Small intestine (tissue), 7 donors: ENCODE measurements at regions not wholly inside any gene's neighbourhood (a gene's known extent, or its start where the extent isn't known, plus 50 kb on each side); places are given as distances from the start of the nearest gene placed in this dataset.

Experiments
- DNase-seq, 2 donors: peaks; one replicate each; pipeline versions ENCODE4 v3.0.0 to v3.0.0-alpha.2; 2013
- FAIRE-seq: peaks from 2 replicates; lab custom pipeline; 2012; peaks lifted over from hg19 to GRCh38; lab: Jason Lieb, UNC
- H3K27ac ChIP-seq, 3 donors: one replicate each; pipeline ENCODE4 v1.5.1; 2013; ENCODE audit warnings: low read length in 2 of 3, mild to moderate bottlenecking in 2 of 3, control low read depth in 1 of 3, inconsistent platforms in 1 of 3, low read depth in 1 of 3, moderate library complexity in 1 of 3
- H3K27me3 ChIP-seq, 3 donors: one replicate each; pipeline ENCODE4 v1.6.1; 2013; ENCODE audit warnings: low read length in 3 of 3, inconsistent platforms in 1 of 3; ENCODE audit not compliant: control insufficient read depth in 3 of 3, insufficient read depth in 3 of 3
- H3K36me3 ChIP-seq, 3 donors: one replicate each; pipeline ENCODE4 v1.6.1; 2013; ENCODE audit warnings: low read length in 3 of 3, inconsistent platforms in 1 of 3, low read depth in 1 of 3, mild to moderate bottlenecking in 1 of 3, moderate library complexity in 1 of 3; ENCODE audit not compliant: control insufficient read depth in 3 of 3, insufficient read depth in 2 of 3
- H3K4me1 ChIP-seq, 3 donors: one replicate each; pipeline ENCODE4 v1.6.1; 2013; ENCODE audit warnings: low read length in 2 of 3, inconsistent platforms in 1 of 3, low read depth in 1 of 3, mild to moderate bottlenecking in 1 of 3, moderate library complexity in 1 of 3; ENCODE audit not compliant: control insufficient read depth in 3 of 3, insufficient read depth in 2 of 3
- H3K4me3 ChIP-seq, 3 donors: one replicate each; pipeline ENCODE4 v1.5.1; 2013; ENCODE audit warnings: low read length in 3 of 3, control low read depth in 1 of 3, inconsistent platforms in 1 of 3, low read depth in 1 of 3, mild to moderate bottlenecking in 1 of 3, moderate library complexity in 1 of 3
- H3K9me3 ChIP-seq, 2 donors: one replicate each; pipeline ENCODE4 v1.6.1; 2013; ENCODE audit warnings: low read depth in 1 of 2, low read length in 1 of 2; ENCODE audit not compliant: control insufficient read depth in 2 of 2, insufficient read depth in 1 of 2
- whole genome bisulfite sequencing, 3 donors: extraction: QIAGEN DNeasy Blood & Tissue Kit; methylation state at CpG; one replicate each; pipeline ENCODE4 v1.1.7; 2013; 5-methylcytosine and 5-hydroxymethylcytosine counted together
- donor health status: healthy with polysubstance abuse.
- donor health status: control.
- donor health status: control.
- donor health status: Bipolar disorder and iron deficiency.
- donor health status: healthy.

GRCh38 chr12:67911789-67912188, 77.5 kb upstream of the IFNG-AS1 start:
- WGBS, 3 donors: 68 to 78% (median 72%) methylated on average over 3 of the region's 3 CpGs
- no peaks in the 10 kb centered on the region for H3K9me3 ChIP-seq
- H3K27me3 ChIP-seq: no peaks in the 10 kb centered on the region
- no peak overlapping the region for H3K4me3 ChIP-seq
- FAIRE-seq (no peak), DNase-seq (no peak)
- no peaks in the 10 kb centered on the region for H3K36me3 ChIP-seq
- H3K4me1 ChIP-seq: no peaks in the 10 kb centered on the region
- H3K27ac ChIP-seq: no peak overlapping the region

GRCh38 chr12:67915335-67915851, 73.9 kb upstream of the IFNG-AS1 start:
- FAIRE-seq: no peak
- Histone ChIP-seq H3K4me3 (no peak overlapping the region), H3K27me3 (no peaks in the 10 kb centered on the region), H3K4me1 (peaks cover 0 to 7% (median 0%) of the 10 kb centered on the region in 3 donors), H3K9me3 (no peaks in the 10 kb centered on the region), H3K27ac (no peak overlapping the region), H3K36me3 (no peaks in the 10 kb centered on the region)
- DNase-seq: peak in 1 of 2 donors; percentile 37
- WGBS, 3 donors: 49 to 75% (median 63%) methylated on average over 6 of the region's 6 CpGs

GRCh38 chr12:67916266-67916970, 72.8 kb upstream of the IFNG-AS1 start:
- WGBS, 3 donors: 85 to 92% (median 87%) methylated on average over 5 of the region's 5 CpGs
- Histone ChIP-seq H3K4me3 (no peak overlapping the region), H3K27me3 (no peaks in the 10 kb centered on the region), H3K36me3 (no peaks in the 10 kb centered on the region), H3K27ac (no peak overlapping the region), H3K4me1 (peaks cover 0 to 15% (median 2%) of the 10 kb centered on the region in 3 donors), H3K9me3 (no peaks in the 10 kb centered on the region)
- FAIRE-seq (no peak), DNase-seq (no peak)

GRCh38 chr12:67917811-67918210, 71.4 kb upstream of the IFNG-AS1 start:
- H3K9me3 ChIP-seq: no peaks in the 10 kb centered on the region
- H3K27me3 ChIP-seq: no peaks in the 10 kb centered on the region
- H3K4me3 ChIP-seq: no peak overlapping the region
- peaks cover 0 to 21% (median 2%) of the 10 kb centered on the region in 3 donors for H3K4me1 ChIP-seq
- DNase-seq (no peak), FAIRE-seq (no peak)
- WGBS, 3 donors: 67 to 79% (median 70%) methylated on average over 4 of the region's 4 CpGs
- no peak overlapping the region for H3K27ac ChIP-seq
- H3K36me3 ChIP-seq: no peaks in the 10 kb centered on the region

GRCh38 chr12:67918441-67918840, 70.8 kb upstream of the IFNG-AS1 start:
- no peak for FAIRE-seq
- no peaks in the 10 kb centered on the region for H3K36me3 ChIP-seq
- no peak overlapping the region for H3K27ac ChIP-seq
- DNase-seq: no peak
- H3K27me3 ChIP-seq: no peaks in the 10 kb centered on the region
- 90 to 95% (median 93%) methylated on average over 4 of the region's 4 CpGs for WGBS, 3 donors
- no peaks in the 10 kb centered on the region for H3K9me3 ChIP-seq
- H3K4me1 ChIP-seq: peaks cover 0 to 21% (median 2%) of the 10 kb centered on the region in 3 donors
- no peak overlapping the region for H3K4me3 ChIP-seq

GRCh38 chr12:67919406-67919805, 69.8 kb upstream of the IFNG-AS1 start:
- Histone ChIP-seq H3K4me1 (peaks cover 0 to 21% (median 2%) of the 10 kb centered on the region in 3 donors), H3K27ac (no peak overlapping the region), H3K36me3 (no peaks in the 10 kb centered on the region), H3K27me3 (no peaks in the 10 kb centered on the region), H3K4me3 (no peak overlapping the region), H3K9me3 (no peaks in the 10 kb centered on the region)
- FAIRE-seq (no peak), DNase-seq (no peak)
- WGBS, 3 donors: 80 to 98% (median 93%) methylated on average over 2 of the region's 2 CpGs

GRCh38 chr12:67920413-67920812, 68.8 kb upstream of the IFNG-AS1 start:
- peak overlapping the region in 1 of 3 donors; percentile 25 for H3K27ac ChIP-seq
- no peaks in the 10 kb centered on the region for H3K36me3 ChIP-seq
- no peak overlapping the region for H3K4me3 ChIP-seq
- H3K9me3 ChIP-seq: no peaks in the 10 kb centered on the region
- peaks cover 0 to 21% (median 2%) of the 10 kb centered on the region in 3 donors for H3K4me1 ChIP-seq
- DNase-seq: peak in 1 of 2 donors; percentile 31
- no peak for FAIRE-seq
- WGBS, 3 donors: 58 to 77% (median 62%) methylated on average over 2 of the region's 2 CpGs
- H3K27me3 ChIP-seq: no peaks in the 10 kb centered on the region

- 12 to 51% (median 35%) methylated on average over 1 of the region's 1 CpG for WGBS, 3 donors
- peaks cover 0 to 21% (median 2%) of the 10 kb centered on the region in 3 donors for H3K4me1 ChIP-seq
- FAIRE-seq (no peak), DNase-seq (peak; percentile 60 to 67)
- H3K27ac ChIP-seq: peak overlapping the region in 1 of 3 donors; percentile 25
- H3K36me3 ChIP-seq: no peaks in the 10 kb centered on the region
- H3K9me3 ChIP-seq: no peaks in the 10 kb centered on the region
- no peaks in the 10 kb centered on the region for H3K27me3 ChIP-seq
- H3K4me3 ChIP-seq: no peak overlapping the region
These were observed 68.0 kb upstream of the IFNG-AS1 start for GRCh38 chr12:67921286-67921685.
